Glomerular visceral epithelial cell (primary cell): ENCODE measurements at regions not wholly inside any gene's neighbourhood (a gene's known extent, or its start where the extent isn't known, plus 50 kb on each side); places are given as distances from the start of the nearest gene placed in this dataset.
"Not testable (repeated sequence)": the region's sequence is repeated elsewhere in the genome, so short reads cannot be mapped to it uniquely, and the experiment has no call there.

Experiments
- DNase-seq: peaks from one replicate; pipeline ENCODE4 v3.0.0-alpha.2; 2016; ENCODE audit errors: extremely low spot score

DNA sequence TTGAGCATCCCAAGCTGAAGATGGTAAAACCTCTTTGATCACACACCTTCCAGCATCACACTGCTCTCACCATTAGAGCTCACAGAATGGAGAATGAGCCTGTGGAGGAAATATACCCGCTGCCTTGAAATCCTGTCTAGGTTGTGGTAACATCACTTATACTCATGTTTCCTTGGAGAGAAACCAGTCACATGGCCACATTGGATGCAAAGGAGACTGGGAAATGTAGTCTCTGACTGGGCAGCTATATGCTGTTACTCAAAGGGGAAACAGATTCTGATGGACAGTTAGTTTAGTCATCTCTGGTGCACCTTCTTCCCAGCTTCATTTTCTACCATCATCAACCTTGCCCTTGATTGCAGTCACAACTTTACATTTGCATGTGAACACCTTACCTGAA lies 286.3 kb downstream of the ANKRD50 start:
- no peak for DNase-seq

DNA sequence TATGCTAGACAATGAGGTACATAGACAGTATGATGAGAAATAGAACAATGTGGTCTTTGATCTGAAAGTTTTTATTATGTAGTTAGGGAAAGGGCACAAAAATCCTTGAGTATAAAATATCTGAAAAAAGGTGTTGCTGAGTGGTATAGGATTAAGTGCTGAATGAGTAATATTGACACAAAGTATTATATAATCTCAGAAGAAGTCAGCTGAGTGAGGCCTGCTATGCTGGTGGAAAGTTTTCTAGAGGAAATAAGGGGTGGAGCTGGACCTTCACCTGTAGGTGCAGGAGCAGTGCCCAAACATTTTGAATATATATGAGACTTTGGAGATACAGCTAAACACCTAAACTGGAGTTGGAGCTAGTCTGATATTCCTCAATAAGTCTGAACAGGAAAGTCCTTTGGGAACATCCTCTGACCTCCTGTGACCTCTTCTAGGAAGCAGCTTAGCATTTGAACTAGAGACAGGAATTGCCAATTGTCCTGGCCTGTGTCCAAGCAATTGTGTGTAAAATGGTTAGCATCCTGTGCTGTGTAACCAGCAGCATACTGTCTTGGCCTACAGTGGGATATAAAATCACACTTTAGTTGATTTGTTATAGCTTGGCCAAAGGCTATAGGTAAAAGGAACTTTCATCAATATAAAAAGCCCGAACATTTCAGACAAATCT lies 285.3 kb downstream of the ANKRD50 start:
- DNase-seq = no peak

DNA sequence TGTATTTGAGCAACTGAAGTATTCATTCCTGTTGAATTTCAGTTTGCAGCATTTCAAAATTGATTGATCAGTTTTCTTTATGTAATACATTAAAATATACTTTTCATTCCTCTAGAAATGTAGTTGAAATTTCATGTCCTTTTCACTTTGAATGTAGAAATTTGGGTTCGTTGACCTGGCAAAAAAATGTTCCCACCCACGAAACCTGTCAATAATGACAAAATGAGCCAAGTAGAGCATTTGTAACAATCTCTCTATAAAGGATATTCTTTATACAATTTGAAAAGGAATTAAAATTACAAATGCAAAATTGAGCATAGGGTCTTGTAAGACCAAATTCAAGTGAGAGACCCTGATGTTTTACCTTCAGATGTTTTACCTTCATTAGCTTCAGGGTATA lies 283.9 kb downstream of the ANKRD50 start:
- no peak for DNase-seq

DNA sequence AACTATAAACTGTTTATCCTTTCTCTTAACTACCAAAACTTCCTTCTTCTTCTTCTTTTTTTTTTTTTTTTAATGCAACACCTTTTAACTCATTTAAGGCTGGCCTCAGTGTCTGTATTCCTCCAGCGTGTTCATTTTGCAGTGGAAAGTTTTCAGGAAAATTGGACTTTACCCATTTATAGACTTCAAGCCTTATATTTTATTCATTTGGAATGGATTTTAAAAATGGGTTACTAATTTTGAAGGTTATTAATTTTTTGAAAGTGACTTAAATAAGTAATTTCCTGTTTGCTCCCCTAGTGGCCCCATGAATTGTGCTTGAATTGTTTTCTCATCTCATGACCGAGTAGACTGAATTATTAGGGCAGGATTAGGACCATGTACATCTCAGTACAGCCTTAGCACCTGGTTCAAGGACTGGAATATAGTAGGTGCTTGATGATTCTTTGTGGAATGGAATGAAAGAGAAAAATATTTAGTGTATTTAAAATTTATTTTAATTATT lies 282.7 kb downstream of the ANKRD50 start:
- no peak for DNase-seq

DNA sequence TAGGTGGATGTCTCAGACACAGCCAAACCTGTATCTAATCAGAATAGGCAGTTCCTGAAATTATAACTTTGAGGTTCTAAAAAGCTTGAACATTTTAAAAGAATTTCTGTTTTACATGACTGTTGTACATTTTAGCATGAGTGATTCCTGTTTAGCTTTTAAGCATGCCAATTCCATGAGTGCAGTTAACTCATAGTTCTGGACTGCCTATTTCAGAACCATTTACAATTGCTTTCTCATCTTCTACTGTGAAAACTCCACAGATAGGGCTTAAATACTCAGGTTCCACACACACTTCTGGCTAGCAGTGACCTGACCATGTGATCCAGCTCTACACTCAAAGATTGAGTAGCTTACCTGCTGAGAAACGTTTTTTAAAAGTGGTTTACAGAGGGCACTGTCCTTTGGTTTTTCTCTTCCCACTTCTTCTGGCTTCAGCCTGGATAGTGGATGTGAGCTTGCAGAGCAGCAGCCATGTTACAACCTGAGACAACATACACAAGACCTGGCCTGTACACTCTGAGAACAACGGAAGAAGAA lies 280.8 kb downstream of the ANKRD50 start:
- DNase-seq = no peak

DNA sequence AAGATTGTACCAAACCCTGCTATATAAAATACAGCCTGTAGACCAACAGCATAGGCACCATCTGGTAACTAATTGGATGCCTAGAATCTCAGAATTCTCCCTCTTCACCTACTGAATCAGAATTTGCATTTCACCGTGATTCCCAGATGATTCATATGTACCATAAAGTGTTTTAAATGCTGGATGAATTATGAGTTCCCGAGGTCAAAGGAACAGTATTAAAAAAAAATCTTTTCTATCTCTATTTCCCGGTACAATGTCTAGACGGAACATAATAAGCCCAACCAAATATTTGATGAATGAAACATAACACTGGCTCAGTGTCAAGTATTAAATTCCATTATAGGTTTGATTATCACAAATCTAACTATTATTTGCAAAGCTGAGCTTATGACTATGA lies 280.0 kb downstream of the ANKRD50 start:
- DNase-seq = no peak

DNA sequence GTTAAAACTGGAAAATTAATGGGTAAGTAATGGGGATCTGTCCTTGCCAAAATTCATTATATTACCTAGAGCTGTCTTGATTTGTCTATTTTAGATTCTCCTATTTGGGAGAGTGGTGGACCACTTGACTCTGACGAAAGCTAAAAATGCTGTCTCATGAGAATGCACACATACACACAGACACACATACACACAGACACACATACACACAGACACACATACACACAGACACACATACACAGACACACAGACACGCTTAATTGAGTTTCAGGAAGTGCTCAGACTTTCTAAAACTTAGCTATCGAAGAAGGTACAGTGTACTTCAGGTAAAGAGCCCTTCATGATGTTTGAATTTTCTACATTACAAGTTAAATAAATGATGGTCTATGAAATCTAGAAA lies 279.5 kb downstream of the ANKRD50 start:
- no peak for DNase-seq

DNA sequence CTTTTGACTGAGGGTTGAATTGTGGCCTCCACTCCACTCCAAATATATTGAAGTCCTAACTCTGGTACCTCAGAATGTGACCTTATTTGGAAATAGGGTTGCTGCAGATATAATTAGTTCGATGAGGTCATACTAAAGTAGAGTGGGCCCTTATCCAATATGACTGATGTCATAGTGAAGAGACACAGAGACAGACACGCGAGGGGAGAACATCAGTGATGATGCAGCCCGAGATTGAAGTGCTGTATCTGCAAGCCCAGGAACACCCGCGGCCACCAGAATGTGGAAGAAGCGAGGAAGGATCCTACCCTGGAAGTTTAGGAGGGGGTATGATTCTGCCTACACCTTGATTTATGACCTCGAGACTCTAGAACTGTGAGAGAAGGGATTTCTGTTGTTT lies 279.0 kb downstream of the ANKRD50 start:
- DNase-seq = no peak

DNA sequence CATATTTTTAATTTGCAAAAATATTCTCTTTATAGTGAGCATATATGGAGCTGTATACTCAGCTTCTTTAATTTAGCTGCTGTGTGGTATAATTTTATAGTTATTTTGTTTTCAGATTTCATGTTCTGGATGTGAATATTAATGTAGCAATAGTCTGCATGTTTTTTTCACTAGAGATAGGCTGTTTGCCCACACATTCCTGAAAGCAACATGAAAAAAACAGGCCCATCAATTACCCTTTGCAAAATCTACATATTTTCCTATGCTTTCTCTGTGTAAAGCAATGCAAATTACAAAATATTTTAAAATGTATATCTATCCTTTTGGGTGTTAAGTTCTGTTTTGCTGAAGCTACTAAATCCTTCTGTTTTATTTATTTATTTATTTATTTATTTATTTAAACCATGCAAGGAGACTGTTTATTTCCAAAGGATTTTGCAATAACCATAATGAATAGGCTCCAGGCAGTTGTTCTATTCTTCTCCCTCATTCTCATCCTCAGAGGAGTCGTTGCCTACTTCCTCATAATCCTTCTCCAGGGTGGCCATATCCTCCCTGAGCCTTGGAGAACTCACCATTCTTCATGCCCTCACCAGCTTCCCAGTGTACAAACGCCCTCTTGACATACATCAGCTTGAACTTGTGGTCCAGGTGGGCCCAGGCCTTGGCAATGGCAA lies 277.1 kb downstream of the ANKRD50 start:
- DNase-seq = no peak

DNA sequence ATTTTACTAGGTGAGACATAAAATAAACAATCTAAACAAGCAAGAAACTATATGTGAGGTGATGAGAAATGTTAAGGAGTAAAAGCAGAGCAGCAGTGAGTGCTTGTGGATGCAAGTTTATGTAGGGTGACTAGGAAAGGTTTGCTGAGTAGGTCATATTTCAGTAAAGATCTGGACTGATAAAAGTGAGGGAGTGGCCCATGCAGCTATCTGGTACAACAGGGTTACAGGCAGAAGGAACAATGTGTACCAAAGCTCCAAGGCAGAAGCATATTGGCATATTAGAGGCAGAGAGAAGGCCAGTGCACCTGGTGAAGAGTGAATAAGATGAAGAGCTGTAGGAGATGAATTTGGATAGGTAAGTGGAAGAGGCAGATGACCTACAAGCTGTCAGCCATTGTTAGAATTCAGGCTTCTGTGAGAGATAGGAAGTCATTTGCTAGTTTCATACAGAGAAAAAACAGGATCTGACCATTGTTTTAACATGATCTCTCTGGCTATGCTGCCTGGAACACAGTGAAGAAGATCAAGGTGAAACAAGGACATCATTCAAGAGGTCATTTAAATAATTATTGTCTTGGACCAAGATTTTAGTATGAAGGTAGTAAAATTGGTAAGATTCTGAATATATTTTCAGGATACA lies 274.6 kb downstream of the ANKRD50 start:
- DNase-seq = no peak

DNA sequence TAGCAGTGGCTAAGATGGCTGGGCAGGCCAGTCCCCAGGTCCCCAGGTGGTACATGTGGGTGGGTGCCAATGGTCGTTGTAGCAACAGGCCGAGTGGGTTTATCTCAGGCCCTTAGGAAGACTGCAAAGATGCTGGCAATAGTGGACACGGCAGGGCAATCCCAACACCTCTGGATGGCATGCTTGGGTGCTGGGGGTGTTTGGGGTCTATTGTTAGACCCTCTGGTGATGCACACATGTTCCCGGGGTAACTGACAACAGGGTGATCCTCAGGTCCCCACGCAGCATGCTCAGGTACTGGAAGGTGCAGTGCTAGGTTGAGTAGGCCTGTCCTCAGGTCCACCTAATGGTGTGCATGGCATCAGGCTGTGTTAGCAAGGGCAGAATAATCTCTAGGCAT lies 267.5 kb downstream of the ANKRD50 start:
- no peak for DNase-seq

DNA sequence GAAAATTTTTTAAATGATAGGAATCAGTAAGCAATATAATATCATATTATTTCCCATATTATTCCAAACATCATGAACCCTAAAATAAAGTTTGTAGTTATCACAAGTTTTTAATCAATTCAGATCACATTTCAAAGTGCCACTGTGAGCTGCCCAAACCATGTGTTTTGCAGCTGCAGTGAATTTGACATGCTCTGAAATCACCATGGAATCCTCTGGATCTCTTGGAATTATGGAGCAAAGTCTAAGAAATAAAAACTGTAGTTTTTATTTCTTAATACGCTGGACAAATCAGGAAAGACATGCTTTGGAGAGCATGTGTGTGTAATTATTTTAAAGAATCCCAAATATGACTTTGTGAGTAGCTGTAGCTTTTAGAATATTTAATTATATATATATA lies 262.7 kb downstream of the ANKRD50 start:
- no peak for DNase-seq

DNA sequence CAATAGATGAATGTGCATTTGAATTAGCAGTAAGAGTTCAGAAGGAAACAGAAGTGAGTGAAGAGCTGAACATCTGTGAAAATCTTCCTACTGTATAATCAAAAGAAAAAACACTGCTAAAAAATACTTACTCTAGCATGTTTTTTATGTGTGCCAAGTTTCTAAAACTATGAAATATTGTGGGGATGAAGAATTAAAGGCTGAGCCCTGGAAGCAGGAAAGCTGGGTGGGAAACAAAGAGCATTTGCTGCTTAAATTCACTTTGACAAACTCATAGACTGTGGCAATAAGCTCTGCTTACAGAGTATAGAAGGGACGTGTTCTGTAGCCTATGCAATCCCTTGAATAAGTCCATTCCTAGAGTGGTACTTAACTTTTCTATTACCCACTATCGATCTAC lies 261.7 kb downstream of the ANKRD50 start:
- DNase-seq = no peak

DNA sequence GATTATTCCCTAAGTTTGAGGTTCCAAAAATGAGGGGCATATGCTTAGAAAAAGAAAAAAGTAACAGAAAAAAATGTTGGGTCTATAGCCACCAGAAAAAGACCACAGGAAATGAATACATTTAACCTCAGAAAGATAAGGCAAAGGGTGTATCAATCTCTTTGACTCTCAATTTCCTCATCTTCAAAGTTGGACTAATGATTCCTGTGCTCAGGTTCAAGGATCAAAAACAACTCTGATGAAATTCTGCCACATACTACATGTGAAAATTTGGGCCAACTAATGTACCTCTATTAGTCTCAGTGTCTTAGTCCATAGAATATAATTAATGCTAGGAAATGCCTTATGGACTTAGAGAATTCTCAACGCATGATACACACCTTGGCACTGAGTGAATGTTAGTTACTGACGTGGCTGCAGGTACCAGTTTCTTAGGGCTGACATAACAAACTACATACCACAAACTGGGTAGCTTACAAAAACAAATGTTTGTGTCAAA lies 257.7 kb downstream of the ANKRD50 start:
- DNase-seq = no peak

DNA sequence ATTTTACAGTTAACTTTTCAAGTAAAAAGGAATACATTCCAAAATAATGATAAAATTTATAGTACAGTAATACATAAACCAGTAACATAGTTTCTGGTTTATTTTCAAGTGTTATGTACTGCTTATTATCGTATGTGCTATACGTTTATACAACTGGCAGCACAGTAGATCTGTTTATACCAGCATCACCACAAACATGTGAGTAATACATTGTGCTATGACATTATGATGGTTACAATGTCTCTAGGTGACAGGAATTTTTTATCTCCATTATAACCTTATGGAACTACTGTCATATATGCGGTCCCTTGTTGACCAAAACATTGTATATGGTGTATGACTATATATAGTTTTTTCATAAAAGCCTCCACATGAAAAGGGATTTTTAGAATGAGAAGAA lies 256.9 kb downstream of the ANKRD50 start:
- DNase-seq = no peak

DNA sequence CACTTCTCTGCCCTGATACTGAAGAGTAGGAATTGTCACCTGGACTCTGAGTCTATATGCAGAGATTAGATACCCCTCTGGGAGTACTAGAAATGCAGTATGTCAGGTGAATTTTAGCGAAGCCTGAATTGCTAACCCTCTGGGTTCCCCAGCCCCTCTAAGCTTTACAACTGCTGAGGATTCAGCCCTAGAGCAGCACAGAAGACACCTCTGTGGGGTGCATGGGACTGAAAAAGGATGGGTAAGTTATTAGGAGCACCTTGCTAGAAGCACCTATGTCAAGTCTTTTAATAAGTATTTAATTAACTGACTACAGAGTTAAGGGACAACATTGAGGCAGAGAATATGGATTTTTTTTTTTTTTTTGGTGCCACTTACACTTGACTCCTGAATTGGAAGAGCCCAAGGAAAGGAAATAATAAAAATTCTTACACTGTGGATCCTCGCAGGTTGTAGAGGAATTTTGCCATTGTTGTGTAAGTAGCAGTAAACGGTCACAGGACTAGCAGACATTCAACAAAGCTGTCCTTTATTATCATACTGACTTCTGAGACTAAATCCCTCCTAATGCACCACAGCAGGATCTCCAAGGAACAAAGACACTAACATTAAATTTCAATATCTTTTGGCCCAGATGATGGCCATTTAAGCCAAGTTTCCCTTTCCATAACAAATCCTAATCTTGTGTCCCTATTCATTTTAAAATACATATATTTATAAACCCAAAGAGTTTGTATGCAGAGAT lies 253.2 kb downstream of the ANKRD50 start:
- no peak for DNase-seq

DNA sequence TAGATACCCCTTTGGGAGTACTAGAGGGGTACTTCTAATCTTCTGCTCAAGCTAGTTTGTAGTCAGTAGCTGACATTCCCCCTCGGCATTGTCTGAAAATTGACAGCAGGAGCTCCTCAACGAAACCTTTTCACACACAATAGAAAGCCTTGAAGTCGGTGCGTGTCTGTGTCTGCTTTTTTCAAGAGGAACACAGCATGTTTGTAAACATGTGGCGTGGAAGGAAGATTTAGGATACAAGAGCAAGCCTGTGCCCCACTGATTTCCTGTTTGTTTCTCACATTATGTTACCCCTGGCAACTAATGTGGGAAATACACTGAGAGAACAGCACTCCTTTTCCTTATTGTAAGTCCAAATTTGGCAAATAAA lies 252.6 kb downstream of the ANKRD50 start:
- no peak for DNase-seq

DNA sequence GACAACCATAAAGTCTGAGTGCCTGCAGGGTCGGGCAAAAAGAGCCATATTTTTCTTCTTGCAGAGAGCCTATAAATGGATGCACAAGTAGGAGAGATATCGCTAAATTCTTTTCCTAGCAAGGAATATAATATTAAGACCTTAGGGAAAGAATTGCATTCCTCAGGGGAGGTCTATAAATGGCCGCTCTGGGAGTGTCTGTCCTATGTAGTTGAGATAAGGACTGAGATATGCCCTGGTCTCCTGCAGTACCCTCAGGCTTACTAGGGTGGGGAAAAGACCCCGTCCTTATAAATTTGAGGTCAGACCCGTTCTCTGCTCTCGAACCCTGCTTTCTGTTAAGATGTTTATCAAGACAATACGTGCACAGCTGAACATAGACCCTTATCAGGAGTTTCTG lies 250.9 kb downstream of the ANKRD50 start:
- DNase-seq = not testable (repeated sequence)

DNA sequence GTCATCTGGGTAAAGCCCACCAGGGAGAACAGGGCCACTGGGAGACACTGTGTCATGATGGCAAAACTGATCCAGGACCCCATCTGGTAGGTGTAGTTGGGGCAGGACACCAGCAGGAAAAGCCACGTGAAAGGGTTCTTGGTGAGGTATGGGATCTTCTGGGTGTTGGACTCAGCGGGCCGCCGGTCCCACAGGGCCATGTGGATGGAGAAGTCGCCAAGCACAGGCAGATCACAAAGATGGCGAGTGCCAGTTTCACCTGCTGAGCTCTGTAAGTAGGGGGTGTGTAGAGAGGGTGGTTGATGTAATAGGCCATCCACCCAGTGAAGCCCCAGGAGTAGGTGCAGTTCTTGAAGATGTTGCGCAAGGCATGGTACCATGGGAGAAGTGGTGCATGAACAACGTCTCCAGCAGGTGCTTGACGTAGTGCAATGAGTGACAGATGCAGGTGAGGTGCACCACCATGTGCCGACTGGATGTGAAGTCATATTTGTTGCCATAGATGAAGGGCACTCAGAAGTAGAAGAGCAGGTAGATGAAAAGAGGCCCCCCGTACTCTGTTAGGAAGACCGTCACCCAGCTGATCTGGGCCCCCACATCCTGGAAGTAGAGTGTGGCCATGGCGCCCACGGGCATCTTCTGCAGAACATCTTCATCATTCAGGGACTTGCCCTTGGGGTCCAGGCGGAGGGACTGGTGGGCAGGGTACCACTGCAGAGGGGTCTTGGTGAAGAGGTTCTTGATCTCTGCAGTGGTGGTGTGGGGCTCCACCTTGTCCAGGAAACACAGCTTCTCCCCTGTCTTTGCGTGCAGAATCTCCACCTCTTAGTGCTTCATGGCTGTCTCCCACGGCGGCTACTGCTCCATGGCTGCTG lies 249.3 kb downstream of the ANKRD50 start:
- DNase-seq = no peak

DNA sequence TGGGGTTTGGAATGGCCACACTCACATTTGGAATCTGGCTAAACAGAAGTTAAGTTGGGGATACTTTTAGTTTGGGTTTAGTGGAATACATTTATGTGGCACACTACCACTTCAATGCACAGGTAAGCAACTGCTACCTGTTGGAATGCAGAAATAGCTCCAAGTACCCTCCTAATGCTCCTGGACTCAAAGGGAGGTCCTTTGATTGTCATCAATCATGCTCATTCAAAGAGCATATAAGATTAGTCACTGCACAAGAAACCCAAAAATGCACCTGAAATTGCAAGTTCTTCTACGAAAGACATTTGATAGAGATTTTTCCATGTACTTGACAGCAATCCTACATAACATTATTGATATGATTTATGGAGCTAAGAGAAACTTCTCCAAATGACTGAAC lies 247.7 kb downstream of the ANKRD50 start:
- no peak for DNase-seq

DNA sequence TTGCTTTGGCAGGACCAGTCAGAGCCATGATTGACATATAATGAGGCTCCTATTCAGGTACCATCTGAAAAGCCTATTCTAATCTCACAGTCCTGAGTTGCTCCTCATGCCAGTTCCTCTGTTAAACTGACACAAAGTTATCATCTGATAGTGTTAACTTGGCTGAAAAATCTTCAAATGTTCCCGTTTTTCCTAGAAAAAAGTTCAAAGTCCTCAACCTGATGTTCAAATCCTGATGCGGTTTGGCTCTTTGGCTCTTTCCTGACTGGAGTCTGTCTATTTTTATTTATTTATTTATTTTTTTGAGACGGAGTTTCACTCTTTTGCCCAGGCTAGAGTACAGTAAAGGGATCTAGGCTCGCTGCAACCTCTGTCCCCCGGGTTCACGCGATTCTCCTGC lies 244.2 kb downstream of the ANKRD50 start:
- DNase-seq = no peak
